Activated CD4-positive, alpha-beta T cell treated with anti-CD3 and anti-CD28 coated beads for 36 hours (primary cell): ENCODE measurements at regions not wholly inside any gene's neighbourhood (a gene's known extent, or its start where the extent isn't known, plus 50 kb on each side); places are given as distances from the start of the nearest gene placed in this dataset.

Experiments used
- ATAC-seq: fragments of 200-7000 bp; cut with Tn5 transposase; one replicate; pipeline ENCODE4 v1.10.0; 2021; ENCODE audit warnings: mild to moderate bottlenecking, moderate library complexity
- CTCF ChIA-PET: fragments of 350-600 bp; sonication (Branson Sonifier 250); formaldehyde crosslinking; loops from one replicate; lab custom pipeline; 2021; ENCODE audit warnings: antibody characterized with exemption; lab: Charles Lee
- POLR2A ChIA-PET: fragments of 350-600 bp; sonication (Branson Sonifier 250); formaldehyde crosslinking; loops from one replicate; lab custom pipeline; 2021; ENCODE audit warnings: antibody characterized with exemption, inconsistent platforms; lab: Charles Lee
- DNase-seq: peaks from one replicate; pipeline ENCODE4 v3.0.0-alpha.2; 2020
- H3K27ac Mint-ChIP-seq: one replicate; pipeline ENCODE4 v1.8.0; 2021; ENCODE audit warnings: mixed read lengths
- H3K27me3 Mint-ChIP-seq: one replicate; pipeline ENCODE4 v1.8.0; 2021; ENCODE audit warnings: mixed read lengths
- H3K36me3 Mint-ChIP-seq: one replicate; pipeline ENCODE4 v1.8.0; 2021; ENCODE audit warnings: low read depth, mixed read lengths
- H3K4me1 Mint-ChIP-seq: one replicate; pipeline ENCODE4 v1.8.0; 2021; ENCODE audit warnings: mixed read lengths
- H3K4me3 Mint-ChIP-seq: one replicate; pipeline ENCODE4 v1.8.0; 2021; ENCODE audit warnings: mild to moderate bottlenecking, moderate library complexity, mixed read lengths
- H3K9me3 Mint-ChIP-seq: one replicate; pipeline ENCODE4 v1.8.0; 2021; ENCODE audit warnings: low read depth, mixed read lengths
- intact Hi-C, 2 experiments: fragments of 100-400 bp; cut with DNase I in 1 of 2; cut with micrococcal nuclease in 1 of 2; formaldehyde crosslinking; loops; one replicate each; pipeline versions ENCODE4 v1.14.2 to v1.15.1; 2022 to 2024; cut with DNase I, micrococcal nuclease

GRCh38 chr7:46848944-46849343 is 733.0 kb downstream of the TNS3 start:
- ATAC-seq, result no peak
- H3K27ac Mint-ChIP-seq, result no peak overlapping the region
- H3K27me3 Mint-ChIP-seq, result no peaks in the 10 kb centered on the region
- DNase-seq, result no peak
- CTCF ChIA-PET, result no interaction called here
- peaks cover 8% of the 10 kb centered on the region for H3K9me3 Mint-ChIP-seq
- no peaks in the 10 kb centered on the region for H3K4me1 Mint-ChIP-seq
- no peak overlapping the region for H3K4me3 Mint-ChIP-seq
- POLR2A ChIA-PET, result no interaction called here
- no peaks in the 10 kb centered on the region for H3K36me3 Mint-ChIP-seq
- intact Hi-C loops, result no loop called here

GRCh38 chr7:46848311-46848710 is 733.6 kb downstream of the TNS3 start:
- Mint-ChIP-seq H3K9me3 (peaks cover 8% of the 10 kb centered on the region), H3K4me1 (no peaks in the 10 kb centered on the region), H3K27ac (no peak overlapping the region), H3K27me3 (no peaks in the 10 kb centered on the region), H3K36me3 (no peaks in the 10 kb centered on the region), H3K4me3 (no peak overlapping the region)
- ATAC-seq (no peak), DNase-seq (no peak)
- ChIA-PET CTCF (no interaction called here), POLR2A (no interaction called here)
- intact Hi-C loops, result no loop called here

- no peak overlapping the region for H3K4me3 Mint-ChIP-seq
- intact Hi-C loops, result no loop called here
- H3K4me1 Mint-ChIP-seq, result no peaks in the 10 kb centered on the region
- POLR2A ChIA-PET, result no interaction called here
- H3K36me3 Mint-ChIP-seq, result no peaks in the 10 kb centered on the region
- peaks cover 8% of the 10 kb centered on the region for H3K9me3 Mint-ChIP-seq
- no peaks in the 10 kb centered on the region for H3K27me3 Mint-ChIP-seq
- H3K27ac Mint-ChIP-seq, result no peak overlapping the region
- no peak for ATAC-seq
- CTCF ChIA-PET, result interaction anchor here (0.7 kb wide), 1 partner anchor 212 kb away, joined by 3 read pairs; no protein-coding TSS in a partner anchor
- no peak for DNase-seq
Measured at GRCh38 chr7:46847126-46847525, 734.8 kb downstream of the TNS3 start.

GRCh38 chr7:46844486-46844885 is 737.4 kb downstream of the TNS3 start:
- POLR2A ChIA-PET, result no interaction called here
- H3K9me3 Mint-ChIP-seq, result peaks cover 8% of the 10 kb centered on the region
- H3K27ac Mint-ChIP-seq, result no peak overlapping the region
- ATAC-seq (no peak), DNase-seq (no peak)
- no peak overlapping the region for H3K4me3 Mint-ChIP-seq
- no peaks in the 10 kb centered on the region for H3K4me1 Mint-ChIP-seq
- CTCF ChIA-PET, result interaction anchor here (0.9 kb wide), 1 partner anchor 18 kb away, joined by 4 read pairs; no protein-coding TSS in a partner anchor
- H3K27me3 Mint-ChIP-seq, result no peaks in the 10 kb centered on the region
- no peaks in the 10 kb centered on the region for H3K36me3 Mint-ChIP-seq
- intact Hi-C loops, result no loop called here

- DNase-seq, result no peak
- H3K4me1 Mint-ChIP-seq, result no peaks in the 10 kb centered on the region
- no peak for ATAC-seq
- peaks cover 8% of the 10 kb centered on the region for H3K9me3 Mint-ChIP-seq
- no peaks in the 10 kb centered on the region for H3K36me3 Mint-ChIP-seq
- intact Hi-C loops, result no loop called here
- H3K27me3 Mint-ChIP-seq, result no peaks in the 10 kb centered on the region
- H3K4me3 Mint-ChIP-seq, result no peak overlapping the region
- ChIA-PET CTCF (no interaction called here), POLR2A (no interaction called here)
- H3K27ac Mint-ChIP-seq, result no peak overlapping the region
Measured at GRCh38 chr7:46841248-46841647, 740.7 kb downstream of the TNS3 start.

GRCh38 chr7:46839651-46840050 is 742.3 kb downstream of the TNS3 start:
- Mint-ChIP-seq H3K27ac (no peak overlapping the region), H3K36me3 (no peaks in the 10 kb centered on the region), H3K4me3 (no peak overlapping the region), H3K9me3 (no peaks in the 10 kb centered on the region), H3K27me3 (no peaks in the 10 kb centered on the region), H3K4me1 (no peaks in the 10 kb centered on the region)
- ChIA-PET POLR2A (no interaction called here), CTCF (no interaction called here)
- no peak for ATAC-seq
- no peak for DNase-seq
- intact Hi-C loops, result no loop called here

GRCh38 chr7:46838463-46838862 is 743.4 kb downstream of the TNS3 start:
- ATAC-seq (no peak), DNase-seq (no peak)
- intact Hi-C loops, result no loop called here
- H3K36me3 Mint-ChIP-seq, result no peaks in the 10 kb centered on the region
- no peaks in the 10 kb centered on the region for H3K9me3 Mint-ChIP-seq
- CTCF ChIA-PET, result no interaction called here
- no peak overlapping the region for H3K27ac Mint-ChIP-seq
- H3K27me3 Mint-ChIP-seq, result no peaks in the 10 kb centered on the region
- no peak overlapping the region for H3K4me3 Mint-ChIP-seq
- POLR2A ChIA-PET, result no interaction called here
- H3K4me1 Mint-ChIP-seq, result no peaks in the 10 kb centered on the region

GRCh38 chr7:46835556-46835955 is 746.4 kb downstream of the TNS3 start:
- ChIA-PET CTCF (no interaction called here), POLR2A (no interaction called here)
- Mint-ChIP-seq H3K36me3 (no peaks in the 10 kb centered on the region), H3K9me3 (peaks cover 7% of the 10 kb centered on the region), H3K4me3 (no peak overlapping the region), H3K4me1 (no peaks in the 10 kb centered on the region), H3K27me3 (no peaks in the 10 kb centered on the region), H3K27ac (no peak overlapping the region)
- ATAC-seq, result no peak
- DNase-seq, result no peak
- intact Hi-C loops, result no loop called here

GRCh38 chr7:46834921-46835320 is 747.0 kb downstream of the TNS3 start:
- Mint-ChIP-seq H3K4me3 (no peak overlapping the region), H3K27me3 (no peaks in the 10 kb centered on the region), H3K4me1 (no peaks in the 10 kb centered on the region), H3K27ac (no peak overlapping the region), H3K9me3 (peaks cover 11% of the 10 kb centered on the region), H3K36me3 (no peaks in the 10 kb centered on the region)
- intact Hi-C loops, result no loop called here
- CTCF ChIA-PET, result no interaction called here
- DNase-seq, result no peak
- POLR2A ChIA-PET, result no interaction called here
- ATAC-seq, result no peak

- Mint-ChIP-seq H3K9me3 (peaks cover 11% of the 10 kb centered on the region), H3K4me1 (no peaks in the 10 kb centered on the region)
- POLR2A ChIA-PET, result no interaction called here
Measured at GRCh38 chr7:46833197-46833596, 748.7 kb downstream of the TNS3 start.

GRCh38 chr7:46832136-46832535 is 749.8 kb downstream of the TNS3 start:
- DNase-seq (no peak), ATAC-seq (no peak)
- H3K27ac Mint-ChIP-seq, result no peak overlapping the region
- ChIA-PET POLR2A (no interaction called here), CTCF (no interaction called here)
- H3K36me3 Mint-ChIP-seq, result no peaks in the 10 kb centered on the region
- peaks cover 11% of the 10 kb centered on the region for H3K9me3 Mint-ChIP-seq
- H3K27me3 Mint-ChIP-seq, result no peaks in the 10 kb centered on the region
- H3K4me1 Mint-ChIP-seq, result no peaks in the 10 kb centered on the region
- intact Hi-C loops, result no loop called here
- no peak overlapping the region for H3K4me3 Mint-ChIP-seq

More at GRCh38 chr7:46833197-46833596, 748.7 kb downstream of the TNS3 start:
- ATAC-seq (no peak), DNase-seq (no peak)
- no peak overlapping the region for H3K4me3 Mint-ChIP-seq
- CTCF ChIA-PET, result no interaction called here
- H3K27me3 Mint-ChIP-seq, result no peaks in the 10 kb centered on the region
- no peak overlapping the region for H3K27ac Mint-ChIP-seq
- H3K36me3 Mint-ChIP-seq, result no peaks in the 10 kb centered on the region
- intact Hi-C loops, result no loop called here

- ChIA-PET POLR2A (no interaction called here), CTCF (no interaction called here)
- no peaks in the 10 kb centered on the region for H3K36me3 Mint-ChIP-seq
- H3K27me3 Mint-ChIP-seq, result no peaks in the 10 kb centered on the region
- peaks cover 10% of the 10 kb centered on the region for H3K9me3 Mint-ChIP-seq
- intact Hi-C loops, result no loop called here
- no peak overlapping the region for H3K27ac Mint-ChIP-seq
- H3K4me1 Mint-ChIP-seq, result no peaks in the 10 kb centered on the region
- ATAC-seq (no peak), DNase-seq (no peak)
- no peak overlapping the region for H3K4me3 Mint-ChIP-seq
Measured at GRCh38 chr7:46819819-46820218, 762.1 kb downstream of the TNS3 start.
